Central memory CD4-positive, alpha-beta T cell (primary cell): ENCODE measurements at regions not wholly inside any gene's neighbourhood (a gene's known extent, or its start where the extent isn't known, plus 50 kb on each side); places are given as distances from the start of the nearest gene placed in this dataset.
"Not testable (repeated sequence)": the region's sequence is repeated elsewhere in the genome, so short reads cannot be mapped to it uniquely, and the experiment has no call there.

Experiments
- DNase-seq: peaks from one replicate; pipeline ENCODE4 v3.0.0; 2022

- no peak for DNase-seq
Measured at GRCh38 chrX:45447995-45448394, 247.3 kb upstream of the DIPK2B start.

GRCh38 chrX:45447331-45447730, 246.7 kb upstream of the DIPK2B start:
- DNase-seq: no peak

GRCh38 chrX:45445745-45446412, 245.2 kb upstream of the DIPK2B start:
- DNase-seq: no peak

GRCh38 chrX:45437186-45437585, 236.5 kb upstream of the DIPK2B start:
- no peak for DNase-seq

GRCh38 chrX:45435481-45435880, 234.8 kb upstream of the DIPK2B start:
- DNase-seq: no peak

- no peak for DNase-seq
Measured at GRCh38 chrX:45434231-45434630, 233.6 kb upstream of the DIPK2B start.

GRCh38 chrX:45428831-45429230, 228.2 kb upstream of the DIPK2B start:
- DNase-seq: no peak

GRCh38 chrX:45424326-45424725, 223.7 kb upstream of the DIPK2B start:
- DNase-seq: no peak

- DNase-seq: no peak
Measured at GRCh38 chrX:45422216-45422925, 221.7 kb upstream of the DIPK2B start.

- DNase-seq: no peak
Measured at GRCh38 chrX:45421806-45422205, 221.1 kb upstream of the DIPK2B start.

GRCh38 chrX:45404206-45404605, 203.5 kb upstream of the DIPK2B start:
- no peak for DNase-seq

GRCh38 chrX:45401923-45402322, 201.2 kb upstream of the DIPK2B start:
- DNase-seq: no peak

- DNase-seq: not testable (repeated sequence)
Measured at GRCh38 chrX:45400951-45401725, 200.5 kb upstream of the DIPK2B start.

GRCh38 chrX:45400027-45400779, 199.5 kb upstream of the DIPK2B start:
- no peak for DNase-seq

- no peak for DNase-seq
Measured at GRCh38 chrX:45385757-45386156, 185.1 kb upstream of the DIPK2B start.

- no peak for DNase-seq
Measured at GRCh38 chrX:45381841-45382240, 181.2 kb upstream of the DIPK2B start.

- no peak for DNase-seq
Measured at GRCh38 chrX:45381366-45381765, 180.7 kb upstream of the DIPK2B start.

- DNase-seq: no peak
Measured at GRCh38 chrX:45379236-45379635, 178.6 kb upstream of the DIPK2B start.

GRCh38 chrX:45372151-45372550, 171.5 kb upstream of the DIPK2B start:
- DNase-seq: no peak

- DNase-seq: no peak
Measured at GRCh38 chrX:45368705-45369104, 168.0 kb upstream of the DIPK2B start.

- no peak for DNase-seq
Measured at GRCh38 chrX:45363596-45363995, 162.9 kb upstream of the DIPK2B start.

- DNase-seq: no peak
Measured at GRCh38 chrX:45360571-45360970, 159.9 kb upstream of the DIPK2B start.

- no peak for DNase-seq
Measured at GRCh38 chrX:45358392-45358791, 157.7 kb upstream of the DIPK2B start.
